Endothelial cell of umbilical vein (primary cell): ENCODE measurements at regions not wholly inside any gene's neighbourhood (a gene's known extent, or its start where the extent isn't known, plus 50 kb on each side); places are given as distances from the start of the nearest gene placed in this dataset.

ENCODE experiments used
- BruUV-seq: library from RNA; stranded (reverse); fragments of 400-500 nt; replicated peaks from 2 replicates; lab custom pipeline; 2021; lab: Mats Ljungman, UMichigan
- CTCF ChIA-PET: fragments of 300-600, 350-600 bp; sonication (Branson Sonifier 250); formaldehyde crosslinking; loops from one replicate; lab custom pipeline; 2021; ENCODE audit warnings: antibody characterized with exemption, inconsistent platforms; lab: Charles Lee
- POLR2A ChIA-PET: fragments of 300-600, 350-600 bp; sonication (Branson Sonifier 250); formaldehyde crosslinking; loops from one replicate; lab custom pipeline; 2021; ENCODE audit warnings: antibody characterized with exemption, inconsistent platforms; lab: Charles Lee
- DNase-seq: peaks from one replicate; pipeline ENCODE4 v3.0.0-alpha.2; 2011; ENCODE audit warnings: low read depth, low spot score
- FAIRE-seq: peaks from 2 replicates; lab custom pipeline; 2011; peaks lifted over from hg19 to GRCh38; lab: Jason Lieb, UNC
- H2AFZ ChIP-seq: 2 replicates; pipeline ENCODE4 v1.6.0; 2012; ENCODE audit warnings: low read depth, low read length, control low read depth, inconsistent platforms
- H3K27ac ChIP-seq: 2 replicates; pipeline ENCODE4 v1.5.1; 2011; ENCODE audit warnings: low read depth, mild to moderate bottlenecking, control low read depth, low read length, moderate library complexity; ENCODE audit not compliant: insufficient read depth
- H3K27me3 ChIP-seq, 2 experiments: 2 replicates each; pipeline versions ENCODE4 v1.6.0 to v1.6.1; 2011; ENCODE audit warnings: low read length in 2 of 2, mixed read lengths in 1 of 2; ENCODE audit not compliant: control insufficient read depth in 2 of 2, insufficient read depth in 2 of 2
- H3K36me3 ChIP-seq, 2 experiments: 2 replicates in 1 of 2; 3 replicates in 1 of 2; pipeline ENCODE4 v1.5.1; 2011; ENCODE audit warnings: low read length in 2 of 2, mild to moderate bottlenecking in 1 of 2, moderate library complexity in 1 of 2; ENCODE audit not compliant: control insufficient read depth in 2 of 2, insufficient read depth in 2 of 2; ENCODE audit errors: extremely low read depth in 1 of 2
- H3K4me1 ChIP-seq: 3 replicates; pipeline ENCODE4 v1.5.1; 2011; ENCODE audit warnings: mild to moderate bottlenecking, low read length; ENCODE audit not compliant: control insufficient read depth, insufficient read depth; ENCODE audit errors: extremely low read depth
- H3K4me2 ChIP-seq: 2 replicates; pipeline ENCODE4 v1.6.1; 2011; ENCODE audit warnings: low read length, control low read depth, mixed read lengths; ENCODE audit not compliant: insufficient read depth
- H3K4me3 ChIP-seq, 3 experiments: fragments of 200-600 bp in 1 of 3; sonication (generic), shearing (Covaris generic) in 1 of 3; replicated peaks in 1 of 3; 2 replicates each; pipeline ENCODE4 v1.5.1; 2011 to 2016; ENCODE audit warnings: control low read depth in 3 of 3, low read length in 3 of 3, mild to moderate bottlenecking in 2 of 3, inconsistent platforms in 1 of 3, low read depth in 1 of 3, moderate library complexity in 1 of 3; ENCODE audit not compliant: insufficient read depth in 1 of 3
- H3K79me2 ChIP-seq: 2 replicates; pipeline ENCODE4 v1.6.0; 2012; ENCODE audit warnings: low read length, inconsistent platforms; ENCODE audit not compliant: control insufficient read depth, insufficient read depth
- H3K9ac ChIP-seq: replicated peaks from 2 replicates; pipeline ENCODE3; 2011; ENCODE audit warnings: low read length, control low read depth; ENCODE audit not compliant: insufficient read depth; ENCODE audit errors: extremely low read depth
- H3K9me1 ChIP-seq: replicated peaks from 3 replicates; pipeline ENCODE4 v1.6.0; 2011; ENCODE audit warnings: mild to moderate bottlenecking, low read length; ENCODE audit not compliant: control insufficient read depth, insufficient read depth; ENCODE audit errors: extremely low read depth
- H3K9me3 ChIP-seq: replicated peaks from 2 replicates; pipeline ENCODE4 v1.5.1; 2012; ENCODE audit warnings: low read length, inconsistent platforms; ENCODE audit not compliant: control insufficient read depth, insufficient read depth
- H4K20me1 ChIP-seq: replicated peaks from 2 replicates; pipeline ENCODE3; 2011; ENCODE audit warnings: mild to moderate bottlenecking, low read length; ENCODE audit not compliant: control insufficient read depth, insufficient read depth; ENCODE audit errors: extremely low read depth
- EZH2 ChIP-seq: IDR thresholded peaks from 2 replicates; pipeline ENCODE4 v1.6.1; 2012; ENCODE audit warnings: borderline replicate concordance, low read depth, mild to moderate bottlenecking, moderate library complexity, low read length, inconsistent platforms; ENCODE audit not compliant: severe bottlenecking
- FOS ChIP-seq: IDR thresholded peaks from 2 replicates; pipeline ENCODE4 v1.6.1; 2011; ENCODE audit warnings: mild to moderate bottlenecking, low read length, moderate library complexity, borderline replicate concordance; ENCODE audit not compliant: insufficient read depth
- GATA2 ChIP-seq: IDR thresholded peaks from 2 replicates; pipeline ENCODE4 v1.7.0; 2011; ENCODE audit warnings: low read depth, mild to moderate bottlenecking, moderate library complexity, mixed read lengths, low read length; ENCODE audit not compliant: insufficient read length, insufficient read depth
- JUN ChIP-seq: IDR thresholded peaks from 2 replicates; pipeline ENCODE4 v1.6.1; 2011; ENCODE audit warnings: borderline replicate concordance, low read depth; ENCODE audit not compliant: insufficient read length, insufficient read depth
- MYC ChIP-seq: IDR thresholded peaks from one replicate; pipeline ENCODE4 v1.6.1; 2011; ENCODE audit warnings: mild to moderate bottlenecking, low read depth, low read length
- POLR2A ChIP-seq: IDR thresholded peaks from 2 replicates; pipeline ENCODE4 v1.6.1; 2012; ENCODE audit warnings: low read depth, mild to moderate bottlenecking, control low read depth, low read length
- POLR2AphosphoS5 ChIP-seq: IDR thresholded peaks from 2 replicates; pipeline ENCODE4 v1.6.1; 2012; ENCODE audit warnings: low read depth, mild to moderate bottlenecking, control low read depth, low read length, moderate library complexity; ENCODE audit not compliant: insufficient read depth
- dilution Hi-C: fragments of 300-500 bp; cut with MboI; formaldehyde crosslinking; loops from one replicate; pipeline ENCODE4 v1.15.0; 2019; ENCODE audit warnings: low sequenced_read_pairs; ENCODE audit not compliant: extremely low pct_ligation_motif_present
- intact Hi-C: fragments of 100-400 bp; cut with micrococcal nuclease; formaldehyde crosslinking; loops from one replicate; pipeline ENCODE4 v1.10.0; 2022
- TF ChIP-seq, protein P1 (sequence below), 2 donors: IDR thresholded peaks; 1 replicate in 1 of 2; 2 replicates in 1 of 2; pipeline ENCODE4 v1.5.1; 2011; ENCODE audit warnings: low read length in 2 of 2, mild to moderate bottlenecking in 2 of 2, moderate library complexity in 2 of 2, control low read depth in 1 of 2, inconsistent platforms in 1 of 2, low read depth in 1 of 2; ENCODE audit not compliant: insufficient read depth in 1 of 2; ENCODE audit errors: extremely low read depth in 1 of 2
- TF ChIP-seq, protein P2 (sequence below): IDR thresholded peaks from 2 replicates; pipeline ENCODE4 v1.6.1; 2011; ENCODE audit not compliant: insufficient read depth, insufficient read length

DNA sequence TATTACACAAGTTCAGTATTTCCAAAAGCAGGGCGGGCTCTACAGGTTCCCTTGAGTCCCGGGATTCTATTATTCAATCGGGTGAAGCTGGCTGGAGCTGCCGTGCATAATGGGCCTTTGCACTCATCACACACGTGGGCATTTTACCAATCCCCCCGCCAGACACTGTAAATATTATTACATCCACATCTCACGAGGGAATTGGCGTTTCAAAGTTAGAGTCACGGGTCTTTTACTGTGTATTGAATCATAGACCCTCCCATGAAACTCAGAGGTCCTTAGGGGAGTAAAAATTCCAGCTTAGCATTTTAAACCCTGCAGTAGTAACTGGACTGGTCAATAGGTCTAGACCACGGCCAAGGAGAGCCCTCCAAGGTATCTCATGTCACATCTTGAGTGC, 70.3 kb downstream of the MAP1LC3B2 start:
- dilution Hi-C loops (no loop called here), intact Hi-C loops (no loop called here)
- H3K4me2 ChIP-seq, result no peak overlapping the region
- no peaks in the 10 kb centered on the region for H3K36me3 ChIP-seq
- ChIA-PET CTCF (interaction anchor here (1.1 kb wide), 1 partner anchor 9 kb away, joined by 4 read pairs; no protein-coding TSS in a partner anchor), POLR2A (interaction anchor here (0.6 kb wide), 1 partner anchor 9 kb away, joined by 3 read pairs; no protein-coding TSS in a partner anchor)
- no peak overlapping the region for H2AFZ ChIP-seq
- FAIRE-seq, result no peak
- DNase-seq, result no peak
- no peak overlapping the region for H3K27ac ChIP-seq
- no peaks in the 10 kb centered on the region for H3K9me1 ChIP-seq
- H3K4me1 ChIP-seq, result no peaks in the 10 kb centered on the region
- no peaks in the 10 kb centered on the region for H4K20me1 ChIP-seq
- BruUV-seq, result no TSS peak
- H3K79me2 ChIP-seq, result no peaks in the 10 kb centered on the region
- no peak overlapping the region for H3K9ac ChIP-seq
- TF ChIP-seq MYC, result no peak
- TF ChIP-seq JUN, result no peak
- no peak for TF ChIP-seq FOS
- no peak for TF ChIP-seq POLR2A
- TF ChIP-seq, protein P1, sequence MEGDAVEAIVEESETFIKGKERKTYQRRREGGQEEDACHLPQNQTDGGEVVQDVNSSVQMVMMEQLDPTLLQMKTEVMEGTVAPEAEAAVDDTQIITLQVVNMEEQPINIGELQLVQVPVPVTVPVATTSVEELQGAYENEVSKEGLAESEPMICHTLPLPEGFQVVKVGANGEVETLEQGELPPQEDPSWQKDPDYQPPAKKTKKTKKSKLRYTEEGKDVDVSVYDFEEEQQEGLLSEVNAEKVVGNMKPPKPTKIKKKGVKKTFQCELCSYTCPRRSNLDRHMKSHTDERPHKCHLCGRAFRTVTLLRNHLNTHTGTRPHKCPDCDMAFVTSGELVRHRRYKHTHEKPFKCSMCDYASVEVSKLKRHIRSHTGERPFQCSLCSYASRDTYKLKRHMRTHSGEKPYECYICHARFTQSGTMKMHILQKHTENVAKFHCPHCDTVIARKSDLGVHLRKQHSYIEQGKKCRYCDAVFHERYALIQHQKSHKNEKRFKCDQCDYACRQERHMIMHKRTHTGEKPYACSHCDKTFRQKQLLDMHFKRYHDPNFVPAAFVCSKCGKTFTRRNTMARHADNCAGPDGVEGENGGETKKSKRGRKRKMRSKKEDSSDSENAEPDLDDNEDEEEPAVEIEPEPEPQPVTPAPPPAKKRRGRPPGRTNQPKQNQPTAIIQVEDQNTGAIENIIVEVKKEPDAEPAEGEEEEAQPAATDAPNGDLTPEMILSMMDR (IDR thresholded peaks at IDR 0.05; ENCODE audit: extremely low read depth in 1 of 2, insufficient read depth in 1 of 2, low read depth in 1 of 2, low read length in 2 of 2), result no peak
- TF ChIP-seq EZH2, result no peak
- no peak for TF ChIP-seq GATA2
- TF ChIP-seq, protein P2, sequence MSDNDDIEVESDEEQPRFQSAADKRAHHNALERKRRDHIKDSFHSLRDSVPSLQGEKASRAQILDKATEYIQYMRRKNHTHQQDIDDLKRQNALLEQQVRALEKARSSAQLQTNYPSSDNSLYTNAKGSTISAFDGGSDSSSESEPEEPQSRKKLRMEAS, result no peak
- no peak for TF ChIP-seq POLR2AphosphoS5
- H3K9me3 ChIP-seq, result no peaks in the 10 kb centered on the region
- H3K4me3 ChIP-seq, result no peak overlapping the region
- H3K27me3 ChIP-seq, result peaks cover 0 to 2% of the 10 kb centered on the region in 2 experiments
